Immature natural killer cell (primary cell): ENCODE measurements at regions not wholly inside any gene's neighbourhood (a gene's known extent, or its start where the extent isn't known, plus 50 kb on each side); places are given as distances from the start of the nearest gene placed in this dataset.

Experiments
- DNase-seq, 3 donors: peaks; one replicate each; pipeline ENCODE4 v3.0.0; 2022; ENCODE audit warnings: mixed read lengths in 1 of 3
- H3K27ac Mint-ChIP-seq, 6 donors: one replicate each; pipeline ENCODE4 v1.8.0; 2020; ENCODE audit warnings: mixed read lengths in 6 of 6, mild to moderate bottlenecking in 5 of 6, inconsistent platforms in 4 of 6, moderate library complexity in 3 of 6
- H3K27me3 Mint-ChIP-seq, 3 donors: one replicate each; pipeline ENCODE4 v1.8.0; 2020 to 2021; ENCODE audit warnings: low read depth in 3 of 3, mild to moderate bottlenecking in 3 of 3, mixed read lengths in 3 of 3, moderate library complexity in 3 of 3, inconsistent platforms in 1 of 3
- H3K36me3 Mint-ChIP-seq, 3 donors: one replicate each; pipeline ENCODE4 v1.8.0; 2020; ENCODE audit warnings: mixed read lengths in 3 of 3, inconsistent platforms in 2 of 3, mild to moderate bottlenecking in 2 of 3
- H3K4me1 Mint-ChIP-seq, 2 donors: one replicate each; pipeline ENCODE4 v1.8.0; 2020; ENCODE audit warnings: inconsistent platforms in 2 of 2, mild to moderate bottlenecking in 2 of 2, mixed read lengths in 2 of 2, moderate library complexity in 1 of 2
- H3K4me3 Mint-ChIP-seq, 5 donors: one replicate each; pipeline ENCODE4 v1.8.0; 2020; ENCODE audit warnings: mild to moderate bottlenecking in 5 of 5, mixed read lengths in 5 of 5, inconsistent platforms in 3 of 5, moderate library complexity in 3 of 5
- H3K9me3 Mint-ChIP-seq, 6 donors: one replicate each; pipeline ENCODE4 v1.8.0; 2020; ENCODE audit warnings: mild to moderate bottlenecking in 6 of 6, mixed read lengths in 6 of 6, inconsistent platforms in 4 of 6, moderate library complexity in 3 of 6

DNA sequence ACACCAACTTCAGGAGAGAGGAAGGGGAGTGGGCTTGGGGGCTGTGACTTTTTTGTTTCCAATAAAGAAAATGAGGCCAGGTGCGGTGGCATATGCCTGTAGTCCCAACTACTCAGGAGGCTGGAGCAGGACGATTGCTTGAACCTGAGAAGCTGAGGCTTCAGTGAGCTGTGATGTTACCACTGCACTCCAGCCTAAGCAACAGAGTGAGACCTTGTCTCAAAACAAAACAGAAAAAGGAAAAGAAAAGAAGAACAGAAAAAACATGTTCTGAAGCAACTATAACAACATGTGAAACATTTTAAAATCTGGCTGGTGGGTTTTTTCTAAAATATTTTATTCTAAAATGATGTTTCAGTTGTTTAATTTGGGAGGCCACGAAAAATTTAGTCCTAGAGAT, 554.0 kb upstream of the ZFHX3 start:
- peaks cover 0 to 15% (median 1%) of the 10 kb centered on the region in 6 donors for H3K9me3 Mint-ChIP-seq
- H3K27me3 Mint-ChIP-seq, result peaks cover 3 to 4% (median 4%) of the 10 kb centered on the region in 3 donors
- H3K4me1 Mint-ChIP-seq, result no peaks in the 10 kb centered on the region
- no peak overlapping the region for H3K27ac Mint-ChIP-seq
- no peaks in the 10 kb centered on the region for H3K36me3 Mint-ChIP-seq
- DNase-seq, result no peak
- no peak overlapping the region for H3K4me3 Mint-ChIP-seq

- Mint-ChIP-seq H3K27ac (no peak overlapping the region), H3K4me3 (no peak overlapping the region), H3K36me3 (no peaks in the 10 kb centered on the region), H3K4me1 (no peaks in the 10 kb centered on the region), H3K9me3 (peaks cover 0 to 12% (median 0%) of the 10 kb centered on the region in 6 donors), H3K27me3 (peaks cover 2 to 4% (median 3%) of the 10 kb centered on the region in 3 donors)
- DNase-seq, result no peak
These were observed 551.9 kb upstream of the ZFHX3 start for GRCh38 chr16:73599870-73600269.

DNA sequence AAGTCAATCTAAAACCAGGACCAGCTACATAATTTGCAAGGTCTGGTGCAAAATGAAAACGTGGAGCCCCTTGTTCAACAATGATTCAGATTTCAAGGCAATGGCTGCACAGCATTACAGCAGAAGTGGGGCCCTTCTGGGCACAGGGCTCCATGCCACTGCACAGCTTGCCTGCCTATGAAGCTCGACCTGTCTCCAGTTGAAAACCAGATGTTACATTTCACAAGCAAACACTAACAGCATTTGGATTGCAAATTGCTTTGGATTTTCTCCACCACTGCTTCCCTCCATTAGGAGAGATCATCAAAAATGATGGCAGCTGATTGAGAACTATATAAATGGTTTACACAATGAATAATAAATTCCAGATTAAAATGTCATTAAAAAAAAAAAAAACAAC, 551.4 kb upstream of the ZFHX3 start:
- Mint-ChIP-seq H3K9me3 (peaks cover 0 to 12% (median 0%) of the 10 kb centered on the region in 6 donors), H3K27ac (no peak overlapping the region), H3K27me3 (peaks cover 2 to 4% (median 3%) of the 10 kb centered on the region in 3 donors), H3K4me1 (no peaks in the 10 kb centered on the region), H3K4me3 (no peak overlapping the region), H3K36me3 (no peaks in the 10 kb centered on the region)
- DNase-seq, result no peak

GRCh38 chr16:73584157-73584556, 536.2 kb upstream of the ZFHX3 start:
- Mint-ChIP-seq H3K27me3 (peaks cover 0 to 3% (median 2%) of the 10 kb centered on the region in 3 donors), H3K4me3 (no peak overlapping the region), H3K9me3 (peaks cover 0 to 23% (median 2%) of the 10 kb centered on the region in 6 donors), H3K4me1 (no peaks in the 10 kb centered on the region), H3K27ac (no peak overlapping the region), H3K36me3 (peaks cover 0 to 6% (median 0%) of the 10 kb centered on the region in 3 donors)
- DNase-seq, result no peak

DNA sequence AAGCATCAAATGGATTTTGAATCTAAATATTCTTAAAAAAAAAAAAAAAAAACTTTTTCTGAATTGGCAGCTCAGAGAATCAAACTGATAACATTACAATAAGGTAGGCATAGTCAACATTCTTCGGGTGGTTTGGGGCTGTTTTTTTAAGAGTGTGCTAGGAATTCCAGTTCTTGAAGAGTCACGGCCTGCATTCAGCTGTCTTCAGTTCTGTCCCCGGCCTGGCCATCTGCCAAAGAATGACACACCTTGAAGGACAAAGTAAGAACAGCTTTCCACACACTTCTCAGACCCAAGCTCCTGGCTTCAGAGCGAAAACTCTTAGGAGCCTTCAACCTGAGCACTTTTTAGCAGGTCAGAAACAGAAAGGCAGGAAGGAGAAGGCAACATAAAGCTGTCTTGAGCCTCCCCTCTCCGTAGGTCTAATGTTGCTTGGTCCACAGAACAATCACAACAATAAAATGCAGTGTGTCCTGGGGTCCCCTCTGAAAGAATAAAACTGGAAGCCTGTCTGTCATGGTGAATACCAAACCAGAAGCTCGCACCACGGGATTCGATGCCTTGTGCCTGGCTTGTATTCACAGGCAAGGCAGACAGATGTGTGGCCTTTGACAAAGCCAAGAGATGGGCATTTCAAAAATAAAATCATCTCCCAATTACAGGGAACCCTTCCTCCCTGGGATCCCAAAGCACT, 524.4 kb upstream of the ZFHX3 start:
- Mint-ChIP-seq H3K36me3 (no peaks in the 10 kb centered on the region), H3K27ac (no peak overlapping the region), H3K9me3 (peaks cover 0 to 5% (median 0%) of the 10 kb centered on the region in 6 donors), H3K4me3 (no peak overlapping the region), H3K4me1 (no peaks in the 10 kb centered on the region), H3K27me3 (peaks cover 0 to 2% (median 2%) of the 10 kb centered on the region in 3 donors)
- no peak for DNase-seq

- Mint-ChIP-seq H3K27me3 (peaks cover 0 to 2% (median 2%) of the 10 kb centered on the region in 3 donors), H3K4me1 (no peaks in the 10 kb centered on the region), H3K27ac (no peak overlapping the region), H3K4me3 (no peak overlapping the region), H3K36me3 (no peaks in the 10 kb centered on the region), H3K9me3 (peaks cover 0 to 9% (median 0%) of the 10 kb centered on the region in 6 donors)
- no peak for DNase-seq
These were observed 521.5 kb upstream of the ZFHX3 start for GRCh38 chr16:73569266-73569980.

GRCh38 chr16:73568769-73569168, 520.8 kb upstream of the ZFHX3 start:
- H3K4me1 Mint-ChIP-seq, result no peaks in the 10 kb centered on the region
- no peak for DNase-seq
- H3K4me3 Mint-ChIP-seq, result no peak overlapping the region
- peaks cover 0 to 2% (median 0%) of the 10 kb centered on the region in 3 donors for H3K27me3 Mint-ChIP-seq
- H3K36me3 Mint-ChIP-seq, result no peaks in the 10 kb centered on the region
- H3K27ac Mint-ChIP-seq, result no peak overlapping the region
- peaks cover 0 to 7% (median 0%) of the 10 kb centered on the region in 6 donors for H3K9me3 Mint-ChIP-seq

- Mint-ChIP-seq H3K4me3 (no peak overlapping the region), H3K27ac (no peak overlapping the region), H3K9me3 (peaks cover 0 to 7% (median 0%) of the 10 kb centered on the region in 6 donors), H3K27me3 (peaks cover 0 to 4% (median 2%) of the 10 kb centered on the region in 3 donors), H3K4me1 (no peaks in the 10 kb centered on the region), H3K36me3 (no peaks in the 10 kb centered on the region)
- no peak for DNase-seq
These were observed 518.0 kb upstream of the ZFHX3 start for GRCh38 chr16:73565925-73566324.

DNA sequence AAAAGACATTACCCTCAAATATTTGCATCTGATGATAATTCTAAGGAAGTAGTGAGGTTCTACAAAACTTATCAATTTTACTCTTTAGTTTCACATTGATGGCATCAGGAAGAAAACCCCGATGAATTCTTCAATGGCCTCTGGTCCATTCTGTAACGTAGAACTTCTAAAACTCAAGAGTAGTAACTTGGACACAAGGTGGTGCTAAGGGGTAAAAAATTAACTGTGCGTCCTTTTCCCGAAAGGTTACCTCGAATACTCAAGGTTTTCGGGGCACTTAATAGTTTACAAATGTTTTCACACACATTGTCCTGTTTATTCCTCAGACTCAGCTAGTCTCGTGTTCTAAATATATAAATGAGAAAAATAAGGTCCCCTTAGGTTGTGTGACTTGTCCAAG, 517.3 kb upstream of the ZFHX3 start:
- Mint-ChIP-seq H3K27ac (no peak overlapping the region), H3K36me3 (no peaks in the 10 kb centered on the region), H3K4me1 (no peaks in the 10 kb centered on the region), H3K4me3 (no peak overlapping the region), H3K9me3 (peaks cover 0 to 7% (median 0%) of the 10 kb centered on the region in 6 donors), H3K27me3 (peaks cover 0 to 4% (median 1%) of the 10 kb centered on the region in 3 donors)
- no peak for DNase-seq

DNA sequence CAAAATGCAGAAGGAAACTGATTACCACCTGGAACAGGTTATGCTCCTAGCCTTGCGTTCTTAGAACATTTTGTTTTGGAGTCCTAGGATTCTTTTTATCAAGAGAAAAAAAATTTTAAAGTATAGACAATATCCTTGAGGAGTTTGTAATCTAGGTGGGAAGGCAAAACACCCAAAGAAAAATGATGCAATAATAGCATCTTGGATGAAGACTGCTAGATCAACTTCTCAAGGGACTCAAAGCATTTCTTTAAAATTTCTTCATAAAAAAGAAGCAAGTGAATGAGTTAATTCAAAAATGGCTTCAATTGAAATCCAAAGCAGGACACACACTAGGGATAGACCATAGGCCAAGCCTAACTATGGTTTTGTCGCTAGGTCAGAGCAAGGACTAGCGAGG, 515.8 kb upstream of the ZFHX3 start:
- Mint-ChIP-seq H3K4me1 (no peaks in the 10 kb centered on the region), H3K36me3 (no peaks in the 10 kb centered on the region), H3K9me3 (peaks cover 0 to 7% (median under 1%) of the 10 kb centered on the region in 6 donors), H3K4me3 (no peak overlapping the region), H3K27me3 (peaks cover 0 to 6% (median 0%) of the 10 kb centered on the region in 3 donors), H3K27ac (no peak overlapping the region)
- no peak for DNase-seq

DNA sequence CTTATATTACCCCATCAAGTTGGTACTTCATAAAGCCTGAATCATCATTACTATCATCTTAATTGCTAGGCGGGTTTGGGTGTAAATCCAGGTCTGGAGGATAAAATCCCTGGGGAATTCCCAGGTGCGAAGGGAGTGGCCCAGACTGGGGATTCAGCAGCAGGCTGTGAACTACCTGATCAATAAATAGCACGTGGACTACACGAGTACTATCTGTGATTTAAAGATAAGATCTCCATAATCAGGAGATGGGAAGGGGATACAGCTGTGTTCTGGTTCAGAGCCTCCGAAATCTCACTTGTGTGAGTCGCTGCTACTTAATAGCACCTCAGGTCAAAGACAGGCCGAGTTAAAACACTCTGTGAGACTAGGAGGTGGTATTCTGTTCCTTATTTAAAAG, 512.6 kb upstream of the ZFHX3 start:
- Mint-ChIP-seq H3K9me3 (peaks cover 0 to 2% (median under 1%) of the 10 kb centered on the region in 6 donors), H3K27me3 (peaks cover 2 to 6% (median 3%) of the 10 kb centered on the region in 3 donors), H3K4me1 (no peaks in the 10 kb centered on the region), H3K27ac (no peak overlapping the region), H3K4me3 (no peak overlapping the region), H3K36me3 (no peaks in the 10 kb centered on the region)
- DNase-seq, result no peak

DNA sequence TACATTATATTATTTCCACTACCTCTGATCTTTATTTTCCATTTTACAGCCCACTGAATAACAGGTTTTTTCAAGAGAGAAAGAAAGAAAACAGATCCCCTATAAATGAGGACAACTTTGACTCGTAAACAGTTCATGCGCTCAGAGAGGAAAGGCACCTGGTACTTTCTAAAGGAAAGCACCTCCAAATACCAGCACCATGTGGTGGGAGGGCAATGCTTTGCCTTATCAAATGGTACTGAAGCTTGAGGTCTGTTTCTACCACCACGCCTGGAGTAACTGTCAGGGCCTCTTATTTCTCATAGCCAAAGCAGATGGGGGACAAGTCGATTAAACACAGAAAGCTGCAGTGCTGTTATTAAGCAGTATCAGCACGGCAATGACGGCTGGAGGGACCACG, 510.3 kb upstream of the ZFHX3 start:
- H3K36me3 Mint-ChIP-seq, result no peaks in the 10 kb centered on the region
- H3K4me3 Mint-ChIP-seq, result no peak overlapping the region
- DNase-seq, result no peak
- peaks cover 0 to 2% (median 0%) of the 10 kb centered on the region in 6 donors for H3K9me3 Mint-ChIP-seq
- no peak overlapping the region for H3K27ac Mint-ChIP-seq
- no peaks in the 10 kb centered on the region for H3K4me1 Mint-ChIP-seq
- peaks cover 2 to 6% (median 3%) of the 10 kb centered on the region in 3 donors for H3K27me3 Mint-ChIP-seq

- Mint-ChIP-seq H3K27me3 (peaks cover 1 to 7% (median 2%) of the 10 kb centered on the region in 3 donors), H3K4me1 (no peaks in the 10 kb centered on the region), H3K9me3 (peaks cover 0 to 3% (median 0%) of the 10 kb centered on the region in 6 donors), H3K4me3 (no peak overlapping the region), H3K36me3 (no peaks in the 10 kb centered on the region), H3K27ac (no peak overlapping the region)
- no peak for DNase-seq
These were observed 506.2 kb upstream of the ZFHX3 start for GRCh38 chr16:73553941-73554660.
